ENCODE measurements at regions not wholly inside any gene's neighbourhood (a gene's known extent, or its start where the extent isn't known, plus 50 kb on each side); places are given as distances from the start of the nearest gene placed in this dataset.
"Not testable (repeated sequence)": the region's sequence is repeated elsewhere in the genome, so short reads cannot be mapped to it uniquely, and the experiment has no call there.

DNA sequence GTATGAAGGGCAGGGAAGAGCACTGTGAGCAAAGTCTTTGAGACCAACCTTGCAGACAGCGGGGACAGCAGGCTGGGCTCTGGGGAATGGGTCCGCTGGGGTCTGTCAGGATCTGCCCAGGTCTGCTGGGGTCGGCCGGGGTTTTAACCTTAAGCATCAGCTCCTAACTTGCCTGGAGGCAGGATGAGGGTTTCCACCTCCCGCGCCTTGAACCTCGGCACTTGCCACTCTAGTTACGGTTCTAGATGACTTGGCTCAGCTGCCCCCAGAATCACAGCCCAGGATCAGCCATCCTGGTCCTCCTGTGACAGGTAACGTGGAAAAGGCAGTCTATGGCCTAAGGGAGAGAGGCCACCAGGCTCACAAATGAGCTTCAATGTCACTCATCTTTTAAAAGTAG lies 50.4 kb upstream of the CACUL1 start:
- no peak for DNase-seq (ENCODE audit: low read depth in 4 of 4, low spot score in 3 of 4)

DNA sequence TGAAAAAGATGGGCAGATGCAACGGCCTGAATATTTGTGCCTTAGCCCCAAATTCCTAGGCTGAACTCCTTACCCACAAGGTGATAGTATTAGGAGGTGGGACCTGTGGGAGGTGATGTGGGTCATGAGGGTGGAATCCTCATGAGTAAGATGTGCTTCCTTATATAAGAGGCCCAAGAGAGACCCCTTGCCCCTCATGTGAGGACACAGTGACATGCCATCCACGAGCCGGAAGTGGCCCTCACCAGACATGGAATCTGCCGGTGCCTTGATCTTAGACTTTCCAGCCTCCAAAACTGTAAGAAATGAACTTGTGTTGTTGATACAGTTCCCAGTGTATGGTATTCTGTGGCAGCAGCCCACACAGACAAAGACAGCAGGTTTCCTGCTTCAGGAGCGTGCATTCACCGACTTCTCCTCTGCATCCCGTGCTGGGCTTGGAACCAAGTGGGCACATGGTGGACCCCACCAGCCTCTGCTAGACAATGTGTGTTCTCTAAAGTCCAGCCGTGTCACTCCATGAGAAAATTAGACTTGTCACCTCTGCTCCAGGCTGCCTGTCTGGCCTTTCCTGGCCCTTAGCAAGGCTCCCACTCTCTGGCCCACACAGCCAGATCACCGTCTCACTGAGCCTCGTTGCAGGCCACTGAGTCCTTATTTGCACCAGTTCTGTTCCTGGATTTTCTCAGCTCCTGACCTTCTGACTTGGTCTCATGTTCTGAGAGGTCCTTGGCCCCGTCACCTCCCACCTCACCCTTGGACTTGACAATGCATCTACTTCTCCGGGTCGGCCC lies 52.9 kb upstream of the CACUL1 start:
- DNase-seq (ENCODE audit: low read depth in 4 of 4, low spot score in 3 of 4), result no peak

DNA sequence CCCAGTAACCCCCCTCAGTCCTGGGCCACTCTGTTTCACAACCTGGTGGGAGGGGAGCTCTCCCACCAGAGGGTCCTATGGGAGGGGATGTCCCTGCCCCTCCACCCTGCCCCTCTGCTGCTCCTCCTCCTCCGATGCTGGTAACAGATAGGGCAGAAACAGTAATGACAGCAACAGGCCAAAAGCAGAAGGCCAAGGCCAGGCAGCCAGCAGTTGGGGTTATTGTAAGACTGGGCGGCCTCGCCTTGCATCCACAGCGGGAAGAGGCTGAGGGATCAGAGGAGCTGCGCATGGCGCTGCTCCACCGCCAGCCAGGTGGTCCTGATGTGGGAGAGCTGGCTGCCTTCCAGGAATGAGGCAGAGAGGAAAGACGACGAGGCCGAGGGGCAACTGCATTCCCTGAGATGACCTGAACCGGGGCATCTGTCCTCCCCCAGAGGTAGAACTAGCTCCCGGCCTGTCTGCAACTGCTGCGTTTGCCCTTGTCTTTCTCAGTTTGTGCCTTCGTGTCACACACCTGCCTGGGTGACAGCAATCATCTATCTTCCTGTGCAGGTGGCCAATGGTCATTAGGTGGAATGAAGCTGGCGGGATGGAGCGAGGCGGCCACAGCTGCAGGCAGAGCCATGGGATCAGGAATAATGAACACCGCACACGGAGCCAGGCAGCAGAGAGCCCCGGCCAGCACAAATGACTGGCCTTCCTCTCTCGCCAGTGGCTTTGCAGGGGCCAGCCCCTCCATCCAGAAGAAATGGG lies 54.0 kb upstream of the CACUL1 start:
- no peak for DNase-seq (ENCODE audit: low read depth in 4 of 4, low spot score in 3 of 4)

DNA sequence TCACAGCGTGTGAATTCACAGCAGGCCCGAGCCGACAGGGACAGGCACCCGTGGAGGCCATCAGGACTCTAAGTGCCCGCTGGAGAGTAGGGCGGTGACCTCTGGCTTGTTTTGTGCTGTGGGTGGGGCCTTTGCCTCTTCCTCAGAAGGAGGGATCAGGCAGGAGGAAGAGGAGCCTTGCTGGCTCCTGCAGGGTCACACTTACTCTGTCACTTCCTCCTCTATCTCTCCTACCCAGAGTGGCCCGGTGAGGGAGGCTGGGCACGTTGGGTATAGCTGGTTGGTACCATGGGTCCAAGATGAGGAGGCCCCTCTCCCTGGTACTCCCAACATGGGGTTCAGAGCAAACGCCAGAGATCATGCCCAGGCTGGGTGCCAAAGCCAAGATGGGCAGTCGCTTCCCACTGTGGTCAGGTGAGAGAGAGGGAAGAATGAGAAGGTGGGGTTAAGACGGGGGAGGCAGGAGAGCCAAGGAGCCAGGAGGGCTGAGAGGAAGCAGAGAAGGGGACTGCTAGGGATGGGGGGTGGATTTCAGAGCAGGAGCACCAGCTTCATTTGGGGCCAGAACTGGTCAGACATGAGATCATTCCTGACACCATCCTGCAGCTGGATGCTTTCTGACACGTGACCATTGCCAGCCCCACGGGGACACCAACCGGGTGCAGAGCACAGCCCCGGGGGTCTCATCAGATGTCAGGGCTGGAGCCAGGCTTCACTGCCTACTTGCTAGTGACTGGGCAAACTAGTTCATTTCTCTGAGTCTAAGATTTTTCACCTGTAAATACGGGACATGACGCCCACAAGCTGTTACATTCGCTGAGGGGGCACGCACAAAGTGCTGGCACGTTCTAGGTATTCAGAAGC lies 54.8 kb upstream of the CACUL1 start:
- no peak for DNase-seq (ENCODE audit: low read depth in 4 of 4, low spot score in 3 of 4)

DNA sequence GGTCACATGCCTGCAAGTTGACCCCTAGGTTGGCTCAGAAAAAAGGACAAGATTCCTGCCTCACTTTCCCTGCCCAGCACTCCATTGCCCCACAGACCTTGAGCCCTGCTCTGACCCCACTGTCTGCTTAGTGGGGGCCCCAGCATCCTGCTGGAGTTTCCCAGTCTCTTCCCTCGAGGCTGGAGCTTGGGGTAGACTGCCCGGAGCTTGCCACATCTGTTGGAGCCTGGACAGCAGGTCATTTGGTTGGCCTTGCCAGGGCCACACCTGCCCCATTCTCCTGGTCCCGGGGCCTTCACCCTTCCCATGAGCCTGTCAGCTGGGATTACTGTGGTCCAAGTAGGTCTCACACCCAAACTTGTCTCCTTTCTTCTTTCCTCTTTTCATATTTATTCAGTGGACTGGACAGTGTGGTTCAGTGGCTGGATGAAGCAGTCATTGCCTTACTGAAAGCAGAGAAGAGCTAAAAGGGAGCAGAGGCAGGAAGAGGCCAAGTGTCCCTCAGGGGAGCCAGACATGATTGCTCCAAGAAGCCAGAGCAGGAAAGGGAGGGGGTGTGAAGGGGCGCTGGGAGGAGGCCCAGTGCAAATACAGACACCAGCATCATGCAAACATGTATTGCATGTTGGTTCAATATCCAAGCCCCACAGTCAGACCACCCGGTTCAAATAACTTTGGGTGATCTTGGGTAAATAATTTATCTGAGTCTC lies 56.2 kb upstream of the CACUL1 start:
- DNase-seq (ENCODE audit: low read depth in 4 of 4, low spot score in 3 of 4), result no peak

DNA sequence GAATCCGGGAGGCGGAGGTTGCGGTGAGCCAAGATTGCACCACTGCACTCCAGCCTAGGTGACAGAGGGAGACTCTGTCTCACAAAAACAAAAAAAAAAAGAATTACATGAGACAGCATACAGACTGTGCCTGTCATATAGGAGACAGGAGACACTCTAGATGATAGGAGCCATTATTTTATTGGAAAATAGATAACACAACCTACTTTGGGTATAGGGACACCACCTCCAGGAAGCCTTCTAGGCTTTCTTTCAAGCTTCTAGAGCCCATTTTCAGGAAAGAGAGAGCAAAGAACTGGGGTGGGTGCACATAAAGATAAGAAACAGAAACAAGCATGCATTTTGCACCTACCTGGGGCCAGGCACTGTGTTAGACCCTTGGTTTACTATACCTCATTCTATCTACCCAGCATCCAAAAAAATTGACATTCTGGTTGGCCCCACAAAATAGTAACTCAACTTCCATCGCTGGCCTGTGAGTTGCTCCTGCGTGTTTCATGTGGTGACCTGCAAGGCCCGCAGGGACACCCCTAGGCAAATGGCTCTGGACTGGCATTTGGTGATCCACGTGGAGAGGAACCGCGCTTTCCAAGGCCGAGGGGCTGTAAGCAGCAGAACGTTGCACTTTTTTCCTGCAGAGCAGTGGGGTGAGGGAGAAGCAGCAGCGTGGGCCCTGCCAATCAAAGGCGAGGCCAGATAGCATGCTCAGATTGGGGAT lies 57.1 kb upstream of the CACUL1 start:
- no peak for DNase-seq (ENCODE audit: low read depth in 4 of 4, low spot score in 3 of 4)

DNA sequence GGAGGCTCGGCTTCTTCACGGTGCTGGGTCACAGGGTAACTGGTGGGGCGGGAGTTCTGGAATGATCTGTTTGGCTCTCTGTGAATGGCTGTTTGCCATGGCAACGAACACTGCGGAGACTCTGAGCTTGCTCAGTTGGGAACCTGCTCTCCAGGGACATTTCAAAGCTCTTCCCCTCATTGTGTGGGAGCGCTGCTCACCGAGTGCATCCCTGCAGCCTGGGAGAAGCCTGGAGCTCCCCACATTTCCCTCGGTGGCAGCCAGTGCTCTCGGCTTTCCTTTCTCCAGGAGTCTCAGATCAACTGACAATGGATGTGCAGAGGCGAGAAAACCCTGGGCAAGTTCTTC lies 57.6 kb upstream of the CACUL1 start:
- no peak for DNase-seq (ENCODE audit: low read depth in 4 of 4, low spot score in 3 of 4)

DNA sequence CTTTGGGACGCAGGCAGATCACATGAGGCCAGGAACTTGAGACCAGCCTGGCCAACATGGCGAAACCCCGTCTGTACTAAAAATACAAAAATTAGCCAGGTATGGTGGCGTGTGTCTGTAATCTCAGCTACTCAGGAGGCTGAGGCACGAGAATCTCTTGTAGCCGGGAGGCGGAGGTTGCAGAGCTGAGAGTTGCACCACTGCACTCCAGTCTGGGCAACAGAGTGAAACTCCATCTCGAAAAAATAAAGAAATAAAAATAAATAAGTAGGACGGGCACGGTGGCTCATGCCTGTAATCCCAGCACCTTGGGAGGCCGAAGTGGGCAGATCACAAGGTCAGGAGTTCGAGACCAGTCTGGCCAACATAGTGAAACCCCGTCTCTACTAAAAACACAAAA lies 58.2 kb upstream of the CACUL1 start:
- DNase-seq (ENCODE audit: low read depth in 4 of 4, low spot score in 3 of 4), result not testable (repeated sequence)

DNA sequence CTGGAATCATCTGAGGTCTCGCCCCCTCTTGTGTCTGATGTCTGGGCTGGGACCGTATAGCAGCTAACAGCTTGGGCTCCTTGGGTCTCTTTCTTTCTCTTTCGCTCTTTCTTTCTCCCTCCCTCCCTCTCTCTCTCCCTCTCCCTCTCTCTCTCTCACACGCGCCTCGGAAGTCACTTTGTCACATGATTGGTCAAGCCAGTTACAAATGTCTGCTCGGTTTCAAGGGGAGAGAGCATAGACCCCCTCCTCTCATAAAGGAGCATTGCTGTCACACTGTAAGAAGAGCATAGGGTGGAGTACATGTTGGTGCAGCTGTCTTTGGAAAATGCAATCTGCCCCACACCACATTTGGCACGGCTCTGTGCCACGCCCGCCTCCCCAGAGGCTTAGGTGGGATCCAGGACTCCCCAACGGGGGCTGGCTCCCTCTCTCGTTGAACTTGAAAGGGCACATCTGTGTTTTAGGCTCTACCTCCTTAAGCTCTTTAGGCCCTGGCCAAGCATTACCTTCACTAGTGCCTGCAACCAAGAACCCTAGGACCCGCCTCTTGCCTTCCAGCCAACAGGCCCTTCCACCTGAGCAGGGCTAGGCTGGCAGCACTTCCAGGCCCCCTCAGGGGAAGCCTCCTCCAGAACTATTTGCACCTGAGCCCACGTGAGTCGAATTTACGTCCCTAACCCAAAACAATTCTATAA lies 61.9 kb upstream of the CACUL1 start:
- DNase-seq (ENCODE audit: low read depth in 4 of 4, low spot score in 3 of 4), result no peak

DNA sequence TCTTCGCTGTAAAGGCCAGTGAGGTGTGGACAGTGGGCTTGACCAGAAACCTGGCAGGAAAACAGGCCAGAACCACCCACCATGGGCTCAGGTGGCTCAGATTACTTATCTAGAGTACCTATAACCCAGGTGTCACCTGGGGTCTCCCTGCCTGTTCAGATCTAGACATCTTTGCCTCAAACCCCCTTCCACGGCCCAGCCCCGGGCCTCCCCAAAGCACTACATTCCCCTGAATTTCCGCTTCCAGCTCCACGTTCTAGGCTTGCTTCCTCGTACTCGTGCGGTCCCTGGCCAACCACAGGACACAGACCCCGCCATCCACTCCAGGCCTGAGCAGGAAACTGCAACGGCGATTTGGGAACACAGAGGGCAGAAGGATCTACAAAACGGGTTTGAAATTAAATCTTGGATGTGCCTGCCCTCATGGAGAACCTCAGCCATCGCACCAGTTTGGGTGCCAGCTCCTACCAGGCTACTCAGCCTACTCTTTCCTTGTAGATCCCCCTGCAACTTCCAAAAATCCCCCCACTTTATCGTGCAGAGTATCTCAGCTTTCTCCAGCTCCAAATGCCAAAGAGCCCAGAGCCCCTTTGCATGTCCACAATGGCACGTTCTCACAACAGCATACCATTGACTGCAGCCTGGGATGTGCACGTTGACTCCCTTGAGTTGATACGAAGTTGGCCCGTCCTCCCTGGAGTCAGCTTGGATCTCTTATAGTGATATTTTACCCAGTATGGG lies 62.7 kb upstream of the CACUL1 start:
- DNase-seq (ENCODE audit: low read depth in 4 of 4, low spot score in 3 of 4), result no peak

DNA sequence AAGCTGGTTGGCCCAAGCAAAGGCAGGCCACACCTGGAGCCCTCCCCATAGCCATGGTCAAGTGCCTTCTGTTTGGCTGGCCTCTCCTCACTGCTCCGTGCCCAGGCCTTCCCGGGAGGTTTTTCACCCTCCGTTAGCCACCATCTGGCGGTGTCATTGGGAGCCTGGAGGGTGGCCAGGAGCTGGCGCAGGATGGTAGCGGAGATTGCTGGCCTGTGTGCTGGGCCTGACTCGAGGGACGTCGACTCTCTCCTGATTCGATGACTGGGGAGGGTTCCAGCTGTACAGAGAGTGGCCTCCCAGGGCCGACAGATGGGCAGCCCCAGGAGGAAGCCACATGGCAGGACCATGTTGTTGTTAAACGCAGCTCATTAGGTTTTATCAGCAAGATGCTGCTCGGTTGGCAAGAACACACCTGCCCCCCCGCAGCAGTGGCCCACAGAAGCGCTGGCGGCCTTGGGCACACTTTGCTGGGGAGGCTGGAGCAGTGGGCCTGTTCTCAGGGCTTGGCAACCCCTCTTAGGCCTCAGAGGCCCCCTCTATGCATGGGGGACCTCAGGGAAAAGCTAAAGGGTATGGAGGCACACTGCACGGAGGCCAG lies 64.0 kb upstream of the CACUL1 start:
- DNase-seq (ENCODE audit: low read depth in 4 of 4, low spot score in 3 of 4), result no peak

DNA sequence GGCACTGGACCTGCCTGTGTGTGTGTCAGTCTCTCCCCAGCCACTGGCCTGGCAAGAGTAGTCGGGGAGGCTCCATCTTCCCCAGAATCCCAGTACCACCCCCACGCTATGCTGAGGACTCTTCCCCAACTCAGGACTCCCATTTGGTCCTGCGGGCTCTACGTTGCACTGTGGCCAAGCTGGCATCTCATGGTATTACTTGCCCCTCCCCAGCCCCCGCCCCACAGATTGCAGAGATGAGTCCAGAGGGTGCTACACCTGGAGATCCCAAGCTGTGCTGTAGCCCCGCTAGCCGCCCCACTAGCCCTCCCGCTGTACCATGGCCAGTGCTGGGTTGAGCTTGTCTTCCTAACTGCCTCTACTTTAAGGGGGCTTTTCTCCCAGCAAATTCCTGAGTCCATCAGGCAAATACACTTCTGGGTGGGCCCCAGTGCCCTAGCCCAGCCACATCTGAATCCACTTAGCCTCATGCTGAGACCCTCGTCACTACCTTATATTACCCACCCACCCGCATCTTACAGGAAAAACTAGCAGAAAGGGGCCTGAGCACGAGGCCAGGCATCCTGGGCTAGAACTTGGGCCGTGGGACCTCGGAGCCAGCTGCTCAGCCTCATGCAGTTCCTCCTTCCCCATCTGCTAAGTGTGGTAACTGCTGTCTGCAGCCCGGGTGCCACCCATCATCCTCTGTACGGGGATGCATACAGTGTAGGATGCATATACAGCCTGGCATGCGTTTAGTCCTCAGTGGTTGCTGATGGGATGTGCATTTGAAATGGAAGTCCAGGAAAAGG lies 65.8 kb upstream of the CACUL1 start:
- no peak for DNase-seq (ENCODE audit: low read depth in 4 of 4, low spot score in 3 of 4)

DNA sequence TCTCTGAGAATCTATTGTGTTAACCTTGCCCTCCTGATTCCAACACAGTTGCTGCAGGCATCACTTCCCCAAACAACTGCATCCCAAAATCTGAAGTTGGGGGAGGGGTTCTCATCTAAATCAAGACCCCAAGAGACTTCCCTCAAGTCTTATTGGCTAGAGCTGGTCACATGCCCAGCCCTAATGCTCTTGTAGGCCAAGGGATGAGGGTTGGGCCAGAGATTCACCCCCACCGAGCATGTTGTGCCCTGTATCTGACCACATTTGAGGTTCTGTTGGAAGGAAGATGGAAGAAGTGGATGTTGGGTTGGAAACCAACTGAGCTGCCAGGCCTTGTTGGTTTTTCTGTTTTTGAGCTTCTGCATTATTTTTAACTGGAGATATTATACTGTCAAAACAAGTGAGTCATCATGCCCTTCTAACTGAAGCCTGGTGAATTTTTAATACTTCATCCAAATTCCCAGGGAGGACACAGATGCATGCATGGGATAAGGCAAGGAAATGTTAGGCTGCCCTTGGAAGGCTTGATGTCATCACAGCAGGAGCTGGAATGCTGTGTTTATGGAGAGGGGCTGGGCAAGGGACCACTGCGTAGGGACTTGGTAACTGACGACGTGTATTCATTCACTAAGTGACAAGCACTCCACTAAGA lies 68.6 kb upstream of the CACUL1 start:
- no peak for DNase-seq (ENCODE audit: low read depth in 4 of 4, low spot score in 3 of 4)

DNA sequence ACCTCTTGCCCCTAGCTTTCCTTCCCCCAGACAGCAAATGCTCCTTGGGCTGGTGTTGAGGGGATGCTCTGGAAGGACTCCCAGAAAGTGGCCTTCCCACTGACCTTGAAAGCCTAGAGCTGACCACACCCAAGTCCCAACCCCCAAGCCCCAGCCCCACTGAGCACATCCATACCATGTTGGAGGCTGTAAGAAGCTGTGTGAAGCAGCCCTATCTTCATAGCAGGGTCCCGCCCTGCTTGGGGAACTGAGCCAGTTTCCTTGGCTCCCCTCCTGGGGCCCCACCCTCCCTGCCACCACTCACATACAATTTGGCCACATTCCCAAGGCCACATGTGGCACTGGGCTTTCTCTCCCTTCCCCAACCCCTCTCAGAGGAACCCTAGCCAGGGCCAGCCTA lies 72.3 kb upstream of the CACUL1 start:
- no peak for DNase-seq (ENCODE audit: low read depth in 4 of 4, low spot score in 3 of 4)

DNA sequence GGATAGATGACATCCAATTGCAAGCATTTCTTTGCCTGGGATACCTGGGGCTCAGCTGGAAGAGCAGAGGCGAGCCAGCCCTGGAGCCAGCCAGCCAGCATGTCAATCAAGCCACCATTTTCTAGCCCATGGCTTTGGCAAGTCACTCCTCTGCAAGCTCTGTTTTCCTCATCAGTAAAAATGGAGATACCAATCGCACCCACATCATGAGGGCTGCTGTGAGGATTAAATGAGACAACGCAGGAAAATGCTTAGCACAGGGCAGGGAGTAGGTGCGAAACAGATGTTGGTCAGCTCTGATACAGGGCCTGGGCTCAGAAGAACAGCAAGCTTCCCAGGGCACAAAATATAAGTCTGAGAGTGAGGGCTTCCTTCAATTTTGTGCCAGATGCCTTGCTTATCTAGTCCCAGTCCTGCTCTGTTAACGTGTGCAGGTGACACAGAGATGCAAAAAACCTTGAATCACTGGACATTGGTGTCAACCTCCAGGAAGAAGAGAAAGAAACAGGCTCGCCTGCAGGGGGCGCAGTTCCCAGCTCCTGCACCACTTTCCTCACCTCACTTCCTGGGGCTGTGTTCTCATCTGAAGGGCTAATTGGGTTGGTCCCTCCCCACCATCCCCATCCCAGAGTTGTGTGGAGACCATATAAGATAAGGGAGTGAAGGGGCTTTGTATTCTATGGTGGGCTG lies 72.8 kb upstream of the CACUL1 start:
- no peak for DNase-seq (ENCODE audit: low read depth in 4 of 4, low spot score in 3 of 4)

DNA sequence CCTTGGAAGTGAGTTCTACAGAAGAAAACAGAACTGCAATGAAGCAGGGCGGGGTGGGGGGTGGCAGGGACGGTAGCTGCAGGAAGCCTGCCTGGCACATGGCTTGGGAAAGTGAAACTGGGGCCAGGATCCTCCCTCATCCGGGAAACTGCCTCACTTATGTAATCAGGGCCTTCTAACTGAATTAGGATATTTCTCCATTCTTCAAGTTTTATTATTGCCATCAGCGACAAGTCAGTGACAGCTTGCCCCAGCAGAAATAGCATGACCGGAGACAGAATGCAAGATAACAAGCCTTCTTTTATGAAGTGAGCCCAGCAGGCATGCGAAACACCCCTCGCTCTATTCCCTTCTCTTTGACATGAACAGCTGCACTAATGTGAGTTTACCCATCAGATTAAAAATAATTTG lies 77.5 kb upstream of the CACUL1 start:
- DNase-seq (ENCODE audit: low read depth in 4 of 4, low spot score in 3 of 4), result no peak

DNA sequence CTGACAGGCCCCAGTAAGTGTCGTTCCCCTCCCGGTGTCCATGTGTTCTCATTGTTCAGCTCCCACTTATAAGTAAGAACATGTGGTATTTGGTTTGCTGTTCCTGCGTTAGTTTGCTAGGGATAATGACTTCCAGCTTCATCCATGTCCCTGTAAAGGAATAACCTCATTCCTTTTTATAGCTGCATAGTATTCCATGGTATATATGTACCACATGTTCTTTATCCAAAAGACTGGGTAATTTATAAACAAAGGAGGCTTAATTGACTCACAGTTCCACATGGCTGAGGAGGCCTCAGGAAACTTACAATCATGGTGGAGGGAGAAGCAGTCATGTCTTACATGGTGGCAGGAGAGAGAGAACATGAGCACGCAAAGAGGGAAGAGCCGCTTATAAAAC lies 79.6 kb upstream of the CACUL1 start:
- DNase-seq (ENCODE audit: low read depth in 4 of 4, low spot score in 3 of 4), result not testable (repeated sequence)

All from right renal pelvis (tissue), 4 donors.